GM19099 (cell line): ENCODE measurements at regions not wholly inside any gene's neighbourhood (a gene's known extent, or its start where the extent isn't known, plus 50 kb on each side); places are given as distances from the start of the nearest gene placed in this dataset.

ENCODE experiments used
- POLR2A ChIP-seq: IDR thresholded peaks from 3 replicates; pipeline ENCODE4 v1.6.1; 2011; ENCODE audit warnings: low read depth; ENCODE audit not compliant: insufficient read length; ENCODE audit errors: extremely low read depth

- no peak for TF ChIP-seq POLR2A
Measured at GRCh38 chr22:22127100-22127499, 117.5 kb upstream of the VPREB1 start.

DNA sequence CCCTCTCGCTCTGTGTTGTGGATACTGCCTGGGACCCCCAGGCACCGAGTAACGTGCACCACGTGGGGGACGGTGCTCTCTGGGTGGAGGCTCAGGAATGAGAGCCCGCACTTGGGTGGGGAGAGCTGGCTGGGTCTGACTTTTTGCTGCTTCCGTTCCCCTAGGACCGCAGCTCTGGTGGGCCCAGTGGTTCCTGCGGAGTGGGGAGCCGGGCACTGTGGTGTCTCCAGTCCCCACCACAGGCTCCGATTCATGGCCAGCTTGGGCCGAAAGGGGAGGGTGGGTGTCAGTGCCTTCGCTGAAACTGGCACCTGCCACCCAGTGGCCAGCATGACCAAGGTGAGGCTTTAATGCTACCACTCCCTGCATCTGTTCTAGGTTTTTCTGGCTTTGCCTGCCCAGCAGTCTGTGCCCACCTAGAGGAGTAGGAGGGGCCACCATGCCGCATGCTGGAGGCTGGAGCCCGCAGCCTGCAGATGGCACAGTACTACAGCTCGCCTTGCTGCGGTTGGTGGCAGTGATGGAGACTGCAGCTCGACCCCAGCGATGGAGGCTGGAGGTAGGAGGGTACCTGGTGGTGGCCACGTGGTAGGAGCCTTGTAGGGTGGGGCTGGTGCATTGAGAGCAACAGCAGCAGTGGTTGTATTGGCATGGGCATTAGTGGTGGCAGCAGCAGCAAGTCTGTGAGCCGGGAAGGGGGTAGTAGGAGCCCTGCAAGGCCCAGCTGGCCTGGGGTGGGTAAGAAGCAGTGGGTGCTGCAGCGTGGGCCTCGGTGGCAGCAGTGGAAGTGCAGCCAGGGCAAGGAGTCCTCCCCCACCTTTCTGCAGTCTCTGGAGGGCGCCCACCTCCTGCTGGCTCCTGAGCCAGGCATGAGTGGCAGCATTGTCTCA lies 118.8 kb upstream of the VPREB1 start:
- TF ChIP-seq POLR2A = no peak

DNA sequence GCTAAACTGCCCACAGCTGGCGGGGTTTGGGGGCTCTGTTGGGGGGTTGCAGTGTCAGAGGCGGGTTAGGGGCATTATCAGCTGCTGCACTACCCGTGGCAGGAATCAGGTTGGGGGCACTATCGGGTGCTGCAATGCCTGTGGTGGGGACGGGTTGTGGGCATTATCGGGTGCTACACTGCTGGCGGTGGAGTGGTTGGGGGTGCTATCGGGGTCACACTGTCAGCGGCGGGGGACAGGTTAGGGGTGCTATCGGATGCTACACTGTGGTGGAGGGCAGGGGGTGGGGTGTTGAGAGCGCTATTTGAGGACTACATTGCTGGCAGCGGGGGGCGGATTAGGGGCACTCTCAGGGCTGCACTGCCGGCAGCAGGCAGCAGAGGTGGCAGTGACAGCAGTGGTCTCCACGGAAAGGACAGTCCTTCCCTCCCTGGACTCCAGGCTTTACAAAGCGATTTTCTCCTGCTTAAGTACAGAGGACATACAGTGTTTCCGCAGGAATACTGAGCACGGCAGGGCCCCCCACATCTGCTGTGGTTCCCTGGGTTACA lies 119.5 kb upstream of the VPREB1 start:
- TF ChIP-seq POLR2A = no peak

DNA sequence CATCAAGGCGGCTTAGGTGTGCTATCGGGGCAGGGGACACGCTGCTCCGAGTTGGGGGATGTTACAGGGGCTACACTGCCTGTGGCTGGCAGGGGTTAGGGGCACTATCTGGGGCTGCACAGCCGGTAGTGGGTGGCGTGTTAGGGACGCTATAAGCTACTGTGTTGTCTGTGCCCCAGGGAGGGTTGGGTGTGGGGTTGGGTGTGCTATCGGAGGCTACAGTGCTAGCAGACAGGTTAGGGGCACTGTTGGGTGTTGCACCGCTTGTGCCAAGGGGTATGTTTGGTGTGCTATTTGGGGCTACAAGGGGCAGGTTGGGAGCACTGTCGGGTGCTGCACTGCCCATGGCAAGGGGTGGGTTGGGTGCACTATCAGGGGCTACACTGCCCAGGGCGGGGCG lies 120.2 kb upstream of the VPREB1 start:
- no peak for TF ChIP-seq POLR2A

- no peak for TF ChIP-seq POLR2A
Measured at GRCh38 chr22:22123960-22124278, 120.7 kb upstream of the VPREB1 start.

- TF ChIP-seq POLR2A = no peak
Measured at GRCh38 chr22:22123118-22123959, 121.2 kb upstream of the VPREB1 start.

GRCh38 chr22:22122348-22123117 lies 122.1 kb upstream of the VPREB1 start:
- no peak for TF ChIP-seq POLR2A

DNA sequence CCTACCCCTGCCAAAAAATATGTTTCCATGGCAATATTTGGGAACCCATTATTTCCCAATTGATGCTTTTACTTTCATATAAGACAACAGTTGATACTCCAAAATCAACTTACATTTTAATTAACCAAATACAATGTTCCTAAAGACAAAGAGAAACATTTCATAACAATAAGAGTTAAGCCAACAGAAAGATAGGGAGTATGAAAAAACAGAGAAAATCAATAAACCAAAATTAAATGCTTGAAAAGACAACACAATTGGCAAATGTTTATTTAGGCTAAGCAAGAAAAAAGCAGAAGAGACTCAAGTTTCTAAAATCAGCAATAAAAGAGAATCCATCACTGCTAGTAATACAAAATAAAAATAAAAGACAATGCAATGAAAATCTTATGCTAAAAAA lies 123.1 kb upstream of the VPREB1 start:
- no peak for TF ChIP-seq POLR2A

GRCh38 chr22:22120160-22120559 lies 124.4 kb upstream of the VPREB1 start:
- TF ChIP-seq POLR2A = no peak

DNA sequence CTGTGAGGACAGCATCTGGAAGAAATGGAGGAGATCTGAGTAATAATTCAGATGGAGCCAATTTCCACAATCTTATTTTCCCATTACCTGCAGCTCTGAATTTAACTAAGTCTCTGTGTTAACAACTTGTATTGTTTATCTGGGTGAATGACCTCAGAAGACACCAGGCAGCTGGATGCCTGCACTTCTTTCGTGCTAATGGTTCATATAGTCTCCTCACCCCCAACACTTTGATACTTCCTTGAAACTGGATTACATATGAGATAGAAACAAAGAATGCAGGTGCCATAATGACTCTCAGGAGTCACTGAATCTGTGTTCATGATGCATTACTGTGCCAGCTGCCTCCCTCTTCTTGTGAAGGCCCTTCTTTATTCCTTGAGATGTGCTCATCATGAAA lies 125.6 kb upstream of the VPREB1 start:
- TF ChIP-seq POLR2A = no peak

DNA sequence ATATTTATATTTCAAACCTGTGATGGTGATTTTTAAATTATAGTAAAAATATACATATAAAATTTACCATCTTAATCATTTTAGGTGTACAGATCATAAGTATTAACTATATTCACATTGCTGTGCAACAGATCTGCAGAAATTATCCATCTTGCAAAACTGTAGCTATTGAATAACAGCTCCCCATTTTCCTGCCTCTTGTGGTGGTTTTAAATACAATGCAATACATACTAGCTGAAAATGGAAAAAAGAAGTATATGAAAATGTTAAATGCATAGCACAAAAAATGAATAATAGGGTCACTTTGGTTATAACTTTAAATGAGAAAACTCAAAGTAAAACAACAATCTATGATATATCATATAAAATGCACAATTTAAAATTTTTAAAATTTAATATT lies 130.9 kb upstream of the VPREB1 start:
- no peak for TF ChIP-seq POLR2A

DNA sequence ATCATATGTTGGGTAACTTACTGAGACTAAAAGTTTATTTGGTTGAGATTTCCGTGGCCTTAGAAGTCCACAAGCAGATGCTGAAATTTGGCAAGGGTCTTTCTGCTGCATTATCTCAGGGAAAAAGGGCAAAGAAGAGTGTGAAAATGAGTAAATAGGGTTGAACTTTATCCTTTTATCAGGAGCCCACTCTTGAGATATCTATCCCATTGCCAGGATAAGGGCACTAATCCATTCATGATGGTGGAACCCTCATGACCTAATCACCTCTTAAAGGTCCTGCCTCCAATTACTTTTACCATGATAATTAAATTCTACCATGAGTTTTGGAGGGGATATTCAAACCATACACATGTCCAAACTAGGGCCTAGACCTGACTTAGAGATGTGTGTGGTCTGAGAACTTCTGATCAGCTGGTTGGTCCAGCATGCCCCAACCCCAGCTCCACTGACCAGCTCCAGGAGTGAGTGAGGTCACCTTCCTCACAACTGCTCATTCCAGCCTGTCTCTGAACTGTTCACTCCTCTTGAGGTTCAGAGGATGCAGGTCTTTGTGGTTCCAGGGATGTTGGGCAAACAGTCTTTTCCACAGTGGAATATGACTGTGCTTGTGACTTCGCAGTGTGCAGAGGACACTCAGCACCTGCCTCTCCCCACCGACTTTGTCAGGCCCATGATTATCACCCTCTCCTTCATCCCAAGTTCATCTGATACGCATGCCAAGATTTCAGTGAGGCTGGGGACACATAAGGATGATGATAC lies 130.1 kb upstream of the TOP3B start:
- no peak for TF ChIP-seq POLR2A

DNA sequence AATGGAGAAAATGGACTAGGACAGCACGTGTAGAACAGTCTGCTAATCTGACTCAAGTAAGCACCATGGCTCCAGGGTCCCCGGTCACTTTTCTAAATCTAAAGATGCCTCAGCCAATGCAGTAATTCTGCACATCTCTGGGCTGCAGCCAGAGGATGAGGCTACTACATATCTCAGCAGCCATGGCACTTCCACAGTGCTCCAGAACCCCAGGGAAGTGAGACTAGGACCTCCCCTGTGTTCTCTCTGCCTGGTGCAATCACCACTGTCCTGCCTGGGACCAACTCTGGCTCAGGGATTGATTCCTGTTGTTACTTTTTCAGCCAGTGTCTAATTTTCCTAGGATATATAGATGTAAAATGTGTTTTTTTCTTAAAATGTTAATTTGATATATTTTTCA lies 129.4 kb upstream of the TOP3B start:
- no peak for TF ChIP-seq POLR2A

DNA sequence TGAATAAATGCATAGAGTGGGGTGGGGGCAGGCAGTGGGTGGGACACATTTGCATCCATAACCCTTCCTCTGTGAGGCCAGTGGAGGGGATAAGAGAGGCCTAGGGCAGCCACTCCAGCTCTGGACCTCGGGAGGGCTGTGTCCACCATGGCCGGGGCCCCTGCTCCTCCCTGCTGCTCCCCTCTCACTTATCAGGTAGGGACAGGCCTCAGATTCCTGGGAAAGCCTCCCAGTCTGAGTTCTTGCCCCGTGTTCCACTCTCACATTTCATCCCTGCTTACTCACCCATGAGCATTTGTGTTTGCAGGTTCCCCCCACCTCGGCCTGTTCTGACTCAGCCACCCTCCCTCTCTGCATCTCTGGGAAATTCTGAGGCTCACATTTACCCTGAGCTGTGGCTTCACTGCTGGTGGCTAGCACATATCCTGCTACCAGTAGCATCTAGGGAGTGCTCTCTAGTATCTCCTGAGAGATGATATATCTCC lies 128.7 kb upstream of the TOP3B start:
- TF ChIP-seq POLR2A = peak; percentile 0
